H1 (cell line): ENCODE measurements at regions not wholly inside any gene's neighbourhood (a gene's known extent, or its start where the extent isn't known, plus 50 kb on each side); places are given as distances from the start of the nearest gene placed in this dataset.

Experiments used
- KDM5A ChIP-seq: fragments of 200-600 bp; IDR thresholded peaks from 2 replicates; pipeline ENCODE4 v1.7.1; 2012; ENCODE audit warnings: mild to moderate bottlenecking, low read length, inconsistent platforms, mixed read lengths
- MAX ChIP-seq: IDR thresholded peaks from 2 replicates; pipeline ENCODE4 v1.6.1; 2012; ENCODE audit warnings: inconsistent platforms
- TF ChIP-seq, protein P1 (sequence below): fragments of 300-600 bp; sonication (generic); IDR thresholded peaks from 2 replicates; pipeline ENCODE4 v1.7.1; 2012; ENCODE audit warnings: low read length, moderate library complexity, mild to moderate bottlenecking, inconsistent platforms; ENCODE audit not compliant: insufficient replicate concordance

- TF ChIP-seq, protein P1, sequence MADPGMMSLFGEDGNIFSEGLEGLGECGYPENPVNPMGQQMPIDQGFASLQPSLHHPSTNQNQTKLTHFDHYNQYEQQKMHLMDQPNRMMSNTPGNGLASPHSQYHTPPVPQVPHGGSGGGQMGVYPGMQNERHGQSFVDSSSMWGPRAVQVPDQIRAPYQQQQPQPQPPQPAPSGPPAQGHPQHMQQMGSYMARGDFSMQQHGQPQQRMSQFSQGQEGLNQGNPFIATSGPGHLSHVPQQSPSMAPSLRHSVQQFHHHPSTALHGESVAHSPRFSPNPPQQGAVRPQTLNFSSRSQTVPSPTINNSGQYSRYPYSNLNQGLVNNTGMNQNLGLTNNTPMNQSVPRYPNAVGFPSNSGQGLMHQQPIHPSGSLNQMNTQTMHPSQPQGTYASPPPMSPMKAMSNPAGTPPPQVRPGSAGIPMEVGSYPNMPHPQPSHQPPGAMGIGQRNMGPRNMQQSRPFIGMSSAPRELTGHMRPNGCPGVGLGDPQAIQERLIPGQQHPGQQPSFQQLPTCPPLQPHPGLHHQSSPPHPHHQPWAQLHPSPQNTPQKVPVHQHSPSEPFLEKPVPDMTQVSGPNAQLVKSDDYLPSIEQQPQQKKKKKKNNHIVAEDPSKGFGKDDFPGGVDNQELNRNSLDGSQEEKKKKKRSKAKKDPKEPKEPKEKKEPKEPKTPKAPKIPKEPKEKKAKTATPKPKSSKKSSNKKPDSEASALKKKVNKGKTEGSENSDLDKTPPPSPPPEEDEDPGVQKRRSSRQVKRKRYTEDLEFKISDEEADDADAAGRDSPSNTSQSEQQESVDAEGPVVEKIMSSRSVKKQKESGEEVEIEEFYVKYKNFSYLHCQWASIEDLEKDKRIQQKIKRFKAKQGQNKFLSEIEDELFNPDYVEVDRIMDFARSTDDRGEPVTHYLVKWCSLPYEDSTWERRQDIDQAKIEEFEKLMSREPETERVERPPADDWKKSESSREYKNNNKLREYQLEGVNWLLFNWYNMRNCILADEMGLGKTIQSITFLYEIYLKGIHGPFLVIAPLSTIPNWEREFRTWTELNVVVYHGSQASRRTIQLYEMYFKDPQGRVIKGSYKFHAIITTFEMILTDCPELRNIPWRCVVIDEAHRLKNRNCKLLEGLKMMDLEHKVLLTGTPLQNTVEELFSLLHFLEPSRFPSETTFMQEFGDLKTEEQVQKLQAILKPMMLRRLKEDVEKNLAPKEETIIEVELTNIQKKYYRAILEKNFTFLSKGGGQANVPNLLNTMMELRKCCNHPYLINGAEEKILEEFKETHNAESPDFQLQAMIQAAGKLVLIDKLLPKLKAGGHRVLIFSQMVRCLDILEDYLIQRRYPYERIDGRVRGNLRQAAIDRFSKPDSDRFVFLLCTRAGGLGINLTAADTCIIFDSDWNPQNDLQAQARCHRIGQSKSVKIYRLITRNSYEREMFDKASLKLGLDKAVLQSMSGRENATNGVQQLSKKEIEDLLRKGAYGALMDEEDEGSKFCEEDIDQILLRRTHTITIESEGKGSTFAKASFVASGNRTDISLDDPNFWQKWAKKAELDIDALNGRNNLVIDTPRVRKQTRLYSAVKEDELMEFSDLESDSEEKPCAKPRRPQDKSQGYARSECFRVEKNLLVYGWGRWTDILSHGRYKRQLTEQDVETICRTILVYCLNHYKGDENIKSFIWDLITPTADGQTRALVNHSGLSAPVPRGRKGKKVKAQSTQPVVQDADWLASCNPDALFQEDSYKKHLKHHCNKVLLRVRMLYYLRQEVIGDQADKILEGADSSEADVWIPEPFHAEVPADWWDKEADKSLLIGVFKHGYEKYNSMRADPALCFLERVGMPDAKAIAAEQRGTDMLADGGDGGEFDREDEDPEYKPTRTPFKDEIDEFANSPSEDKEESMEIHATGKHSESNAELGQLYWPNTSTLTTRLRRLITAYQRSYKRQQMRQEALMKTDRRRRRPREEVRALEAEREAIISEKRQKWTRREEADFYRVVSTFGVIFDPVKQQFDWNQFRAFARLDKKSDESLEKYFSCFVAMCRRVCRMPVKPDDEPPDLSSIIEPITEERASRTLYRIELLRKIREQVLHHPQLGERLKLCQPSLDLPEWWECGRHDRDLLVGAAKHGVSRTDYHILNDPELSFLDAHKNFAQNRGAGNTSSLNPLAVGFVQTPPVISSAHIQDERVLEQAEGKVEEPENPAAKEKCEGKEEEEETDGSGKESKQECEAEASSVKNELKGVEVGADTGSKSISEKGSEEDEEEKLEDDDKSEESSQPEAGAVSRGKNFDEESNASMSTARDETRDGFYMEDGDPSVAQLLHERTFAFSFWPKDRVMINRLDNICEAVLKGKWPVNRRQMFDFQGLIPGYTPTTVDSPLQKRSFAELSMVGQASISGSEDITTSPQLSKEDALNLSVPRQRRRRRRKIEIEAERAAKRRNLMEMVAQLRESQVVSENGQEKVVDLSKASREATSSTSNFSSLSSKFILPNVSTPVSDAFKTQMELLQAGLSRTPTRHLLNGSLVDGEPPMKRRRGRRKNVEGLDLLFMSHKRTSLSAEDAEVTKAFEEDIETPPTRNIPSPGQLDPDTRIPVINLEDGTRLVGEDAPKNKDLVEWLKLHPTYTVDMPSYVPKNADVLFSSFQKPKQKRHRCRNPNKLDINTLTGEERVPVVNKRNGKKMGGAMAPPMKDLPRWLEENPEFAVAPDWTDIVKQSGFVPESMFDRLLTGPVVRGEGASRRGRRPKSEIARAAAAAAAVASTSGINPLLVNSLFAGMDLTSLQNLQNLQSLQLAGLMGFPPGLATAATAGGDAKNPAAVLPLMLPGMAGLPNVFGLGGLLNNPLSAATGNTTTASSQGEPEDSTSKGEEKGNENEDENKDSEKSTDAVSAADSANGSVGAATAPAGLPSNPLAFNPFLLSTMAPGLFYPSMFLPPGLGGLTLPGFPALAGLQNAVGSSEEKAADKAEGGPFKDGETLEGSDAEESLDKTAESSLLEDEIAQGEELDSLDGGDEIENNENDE = no peak
- TF ChIP-seq MAX (no peak), KDM5A (no peak)
Measured at GRCh38 chr1:188825471-188825870, 1652.2 kb downstream of the BRINP3 start (continued).
